Ishikawa (cell line): ENCODE measurements at regions not wholly inside any gene's neighbourhood (a gene's known extent, or its start where the extent isn't known, plus 50 kb on each side); places are given as distances from the start of the nearest gene placed in this dataset.

Experiments
- CEBPB ChIP-seq: IDR thresholded peaks from 2 replicates; pipeline ENCODE4 v1.6.1; 2012
- CREB1 ChIP-seq: IDR thresholded peaks from 2 replicates; pipeline ENCODE4 v1.6.1; 2012; ENCODE audit warnings: low read depth
- EGR1 ChIP-seq: IDR thresholded peaks from 2 replicates; pipeline ENCODE4 v1.6.1; 2012
- EP300 ChIP-seq: IDR thresholded peaks from 2 replicates; pipeline ENCODE4 v1.6.1; 2012; ENCODE audit warnings: borderline replicate concordance
- FOXM1 ChIP-seq: IDR thresholded peaks from 2 replicates; pipeline ENCODE4 v1.6.1; 2012; ENCODE audit warnings: low read depth, borderline replicate concordance
- NFIC ChIP-seq: IDR thresholded peaks from 2 replicates; pipeline ENCODE4 v1.6.1; 2012
- RAD21 ChIP-seq: IDR thresholded peaks from 2 replicates; pipeline ENCODE4 v1.6.1; 2012; ENCODE audit warnings: low read depth
- TAF1 ChIP-seq: IDR thresholded peaks from 2 replicates; pipeline ENCODE4 v1.6.1; 2012; ENCODE audit warnings: low read depth, mild to moderate bottlenecking
- TCF12 ChIP-seq: IDR thresholded peaks from 2 replicates; pipeline ENCODE4 v1.6.1; 2012; ENCODE audit warnings: low read depth
- TEAD4 ChIP-seq: IDR thresholded peaks from 2 replicates; pipeline ENCODE4 v1.6.1; 2012
- YY1 ChIP-seq: IDR thresholded peaks from 2 replicates; pipeline ENCODE4 v1.6.1; 2012; ENCODE audit warnings: low read depth
- ZBTB7A ChIP-seq: IDR thresholded peaks from 2 replicates; pipeline ENCODE4 v1.6.1; 2012; ENCODE audit warnings: low read depth
- TF ChIP-seq, protein P1 (sequence below): IDR thresholded peaks from 2 replicates; pipeline ENCODE4 v1.6.1; 2012
- TF ChIP-seq, protein P2 (sequence below): IDR thresholded peaks from 2 replicates; pipeline ENCODE4 v1.6.1; 2012; ENCODE audit warnings: low read depth, mild to moderate bottlenecking
- TF ChIP-seq, protein P3 (sequence below): IDR thresholded peaks from 2 replicates; pipeline ENCODE4 v1.6.1; 2012

DNA sequence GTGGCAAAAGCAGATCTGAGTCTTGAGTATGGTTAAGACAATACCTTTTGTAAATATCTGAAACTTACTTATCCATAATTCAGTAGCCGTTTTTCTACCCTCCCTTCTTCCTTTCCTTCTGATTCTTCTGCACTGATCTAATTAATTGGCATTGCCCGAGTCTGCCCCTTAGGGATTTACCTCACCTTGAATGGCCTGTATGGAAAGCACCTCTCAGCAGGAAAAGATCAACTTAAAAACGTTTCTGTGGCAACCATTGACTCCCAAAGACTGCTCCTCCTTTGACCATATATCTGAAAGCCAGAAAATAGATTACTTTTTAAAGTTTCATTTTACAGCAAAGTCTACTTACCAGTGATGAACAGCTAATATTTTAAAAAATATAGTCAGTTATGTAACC is 496.5 kb upstream of the LCORL start:
- TF ChIP-seq, protein P1, sequence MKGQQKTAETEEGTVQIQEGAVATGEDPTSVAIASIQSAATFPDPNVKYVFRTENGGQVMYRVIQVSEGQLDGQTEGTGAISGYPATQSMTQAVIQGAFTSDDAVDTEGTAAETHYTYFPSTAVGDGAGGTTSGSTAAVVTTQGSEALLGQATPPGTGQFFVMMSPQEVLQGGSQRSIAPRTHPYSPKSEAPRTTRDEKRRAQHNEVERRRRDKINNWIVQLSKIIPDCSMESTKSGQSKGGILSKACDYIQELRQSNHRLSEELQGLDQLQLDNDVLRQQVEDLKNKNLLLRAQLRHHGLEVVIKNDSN, result no peak
- TF ChIP-seq TAF1 (no peak), NFIC (no peak), ZBTB7A (no peak), EGR1 (no peak), TEAD4 (no peak), CEBPB (no peak), RAD21 (no peak), TCF12 (no peak), FOXM1 (no peak), CREB1 (no peak), EP300 (no peak), YY1 (no peak)
- TF ChIP-seq, protein P2, sequence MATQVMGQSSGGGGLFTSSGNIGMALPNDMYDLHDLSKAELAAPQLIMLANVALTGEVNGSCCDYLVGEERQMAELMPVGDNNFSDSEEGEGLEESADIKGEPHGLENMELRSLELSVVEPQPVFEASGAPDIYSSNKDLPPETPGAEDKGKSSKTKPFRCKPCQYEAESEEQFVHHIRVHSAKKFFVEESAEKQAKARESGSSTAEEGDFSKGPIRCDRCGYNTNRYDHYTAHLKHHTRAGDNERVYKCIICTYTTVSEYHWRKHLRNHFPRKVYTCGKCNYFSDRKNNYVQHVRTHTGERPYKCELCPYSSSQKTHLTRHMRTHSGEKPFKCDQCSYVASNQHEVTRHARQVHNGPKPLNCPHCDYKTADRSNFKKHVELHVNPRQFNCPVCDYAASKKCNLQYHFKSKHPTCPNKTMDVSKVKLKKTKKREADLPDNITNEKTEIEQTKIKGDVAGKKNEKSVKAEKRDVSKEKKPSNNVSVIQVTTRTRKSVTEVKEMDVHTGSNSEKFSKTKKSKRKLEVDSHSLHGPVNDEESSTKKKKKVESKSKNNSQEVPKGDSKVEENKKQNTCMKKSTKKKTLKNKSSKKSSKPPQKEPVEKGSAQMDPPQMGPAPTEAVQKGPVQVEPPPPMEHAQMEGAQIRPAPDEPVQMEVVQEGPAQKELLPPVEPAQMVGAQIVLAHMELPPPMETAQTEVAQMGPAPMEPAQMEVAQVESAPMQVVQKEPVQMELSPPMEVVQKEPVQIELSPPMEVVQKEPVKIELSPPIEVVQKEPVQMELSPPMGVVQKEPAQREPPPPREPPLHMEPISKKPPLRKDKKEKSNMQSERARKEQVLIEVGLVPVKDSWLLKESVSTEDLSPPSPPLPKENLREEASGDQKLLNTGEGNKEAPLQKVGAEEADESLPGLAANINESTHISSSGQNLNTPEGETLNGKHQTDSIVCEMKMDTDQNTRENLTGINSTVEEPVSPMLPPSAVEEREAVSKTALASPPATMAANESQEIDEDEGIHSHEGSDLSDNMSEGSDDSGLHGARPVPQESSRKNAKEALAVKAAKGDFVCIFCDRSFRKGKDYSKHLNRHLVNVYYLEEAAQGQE, result no peak
- TF ChIP-seq, protein P3, sequence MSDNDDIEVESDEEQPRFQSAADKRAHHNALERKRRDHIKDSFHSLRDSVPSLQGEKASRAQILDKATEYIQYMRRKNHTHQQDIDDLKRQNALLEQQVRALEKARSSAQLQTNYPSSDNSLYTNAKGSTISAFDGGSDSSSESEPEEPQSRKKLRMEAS, result no peak

DNA sequence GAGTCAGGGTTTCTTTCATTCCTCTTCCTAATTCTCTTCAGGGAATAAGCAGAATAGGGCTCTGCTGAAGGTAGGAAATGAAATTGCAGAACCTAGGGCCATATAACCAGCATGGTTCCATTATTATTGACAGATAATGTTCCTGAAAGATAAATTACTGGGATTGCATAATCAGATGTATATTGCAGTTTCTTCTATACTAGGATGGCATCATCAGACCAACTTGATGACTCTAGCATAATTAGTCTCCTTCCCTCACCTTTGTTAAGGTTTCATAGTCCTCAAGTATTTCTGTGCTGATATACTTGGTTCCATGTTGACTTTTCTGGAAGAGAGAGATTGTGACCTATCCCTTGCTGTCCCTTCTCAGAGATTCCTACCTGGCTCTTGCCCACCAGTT is 492.3 kb upstream of the LCORL start:
- TF ChIP-seq EGR1 (no peak), ZBTB7A (no peak), RAD21 (no peak), TAF1 (no peak), FOXM1 (no peak), TCF12 (no peak), YY1 (no peak), TEAD4 (no peak), NFIC (no peak), CREB1 (no peak), CEBPB (no peak), EP300 (no peak)
- TF ChIP-seq, protein P2, result no peak
- TF ChIP-seq, protein P3, result no peak
- TF ChIP-seq, protein P1, result no peak

DNA sequence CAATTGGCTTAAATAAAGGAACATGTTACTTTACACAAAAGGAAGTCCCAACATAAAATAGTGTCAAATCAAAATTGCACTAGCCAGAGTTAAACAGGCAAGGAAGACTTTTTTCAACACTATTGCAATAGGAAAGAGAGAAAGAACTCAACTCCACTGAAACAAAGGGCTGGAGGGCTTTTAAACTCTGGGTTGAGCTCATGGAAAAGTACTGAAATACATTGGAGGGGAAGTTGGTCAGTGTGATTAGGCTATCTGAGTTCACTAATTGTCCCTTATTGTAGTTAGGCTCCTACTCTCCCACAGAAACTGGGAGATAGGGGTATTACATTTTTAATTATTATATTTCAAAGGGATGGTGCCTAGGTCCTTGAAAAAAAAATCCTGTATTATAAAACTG is 491.2 kb upstream of the LCORL start:
- TF ChIP-seq, protein P3, result no peak
- no peak for TF ChIP-seq TEAD4
- no peak for TF ChIP-seq EGR1
- no peak for TF ChIP-seq FOXM1
- TF ChIP-seq, protein P2, result no peak
- TF ChIP-seq NFIC, result no peak
- no peak for TF ChIP-seq YY1
- no peak for TF ChIP-seq TAF1
- TF ChIP-seq, protein P1, result no peak
- TF ChIP-seq TCF12, result no peak
- TF ChIP-seq EP300, result no peak
- TF ChIP-seq CEBPB, result no peak

DNA sequence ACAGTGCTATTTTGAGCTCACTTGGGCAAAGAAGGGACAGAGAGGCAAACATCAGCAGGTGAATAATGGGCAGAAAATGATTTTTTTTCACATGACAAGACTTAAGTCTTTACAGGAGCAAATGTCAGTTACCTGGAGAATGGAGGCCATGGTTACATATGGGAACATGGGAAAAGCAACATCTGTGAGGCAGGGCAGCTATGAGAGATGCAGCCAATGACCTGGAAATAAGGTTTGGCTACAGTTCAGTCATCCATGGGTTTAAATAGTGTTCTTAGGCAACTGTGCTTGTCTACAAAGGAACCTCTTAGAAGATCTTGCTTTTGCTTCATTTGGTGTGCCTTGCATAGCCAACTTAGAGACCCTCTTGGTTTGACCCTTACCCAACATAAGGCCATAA is 490.2 kb upstream of the LCORL start:
- TF ChIP-seq, protein P3, result no peak
- TF ChIP-seq YY1 (no peak), TAF1 (no peak), FOXM1 (no peak), TCF12 (no peak), ZBTB7A (no peak), CREB1 (no peak), RAD21 (no peak), EGR1 (no peak), EP300 (no peak), NFIC (no peak), CEBPB (no peak)
- TF ChIP-seq, protein P1, result no peak
